ENCODE measurements at regions not wholly inside any gene's neighbourhood (a gene's known extent, or its start where the extent isn't known, plus 50 kb on each side); places are given as distances from the start of the nearest gene placed in this dataset.

DNA sequence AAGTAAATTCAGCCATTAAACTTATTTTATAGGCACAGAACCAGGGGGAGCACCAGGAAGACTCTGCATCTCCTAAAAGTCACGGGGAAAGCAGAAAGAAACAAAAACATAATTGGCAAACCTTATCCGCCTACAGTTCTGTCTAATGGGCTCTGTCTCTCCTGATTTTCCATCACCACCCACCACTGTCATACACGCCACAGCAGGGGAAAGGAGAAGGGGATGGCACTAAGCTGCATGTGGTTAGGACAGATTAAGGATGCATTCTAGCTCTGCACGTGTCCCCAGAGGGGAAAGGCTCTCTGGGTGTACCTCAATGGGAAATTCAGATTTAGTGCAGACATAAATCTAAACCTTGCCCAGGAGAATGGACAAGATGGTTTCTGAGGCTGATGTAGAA, 359.8 kb downstream of the TMEM114 start:
- TF ChIP-seq, protein P1, sequence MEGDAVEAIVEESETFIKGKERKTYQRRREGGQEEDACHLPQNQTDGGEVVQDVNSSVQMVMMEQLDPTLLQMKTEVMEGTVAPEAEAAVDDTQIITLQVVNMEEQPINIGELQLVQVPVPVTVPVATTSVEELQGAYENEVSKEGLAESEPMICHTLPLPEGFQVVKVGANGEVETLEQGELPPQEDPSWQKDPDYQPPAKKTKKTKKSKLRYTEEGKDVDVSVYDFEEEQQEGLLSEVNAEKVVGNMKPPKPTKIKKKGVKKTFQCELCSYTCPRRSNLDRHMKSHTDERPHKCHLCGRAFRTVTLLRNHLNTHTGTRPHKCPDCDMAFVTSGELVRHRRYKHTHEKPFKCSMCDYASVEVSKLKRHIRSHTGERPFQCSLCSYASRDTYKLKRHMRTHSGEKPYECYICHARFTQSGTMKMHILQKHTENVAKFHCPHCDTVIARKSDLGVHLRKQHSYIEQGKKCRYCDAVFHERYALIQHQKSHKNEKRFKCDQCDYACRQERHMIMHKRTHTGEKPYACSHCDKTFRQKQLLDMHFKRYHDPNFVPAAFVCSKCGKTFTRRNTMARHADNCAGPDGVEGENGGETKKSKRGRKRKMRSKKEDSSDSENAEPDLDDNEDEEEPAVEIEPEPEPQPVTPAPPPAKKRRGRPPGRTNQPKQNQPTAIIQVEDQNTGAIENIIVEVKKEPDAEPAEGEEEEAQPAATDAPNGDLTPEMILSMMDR (conservative IDR thresholded peaks at IDR 0.05): no peak
- TF ChIP-seq ZFX (IDR thresholded peaks at IDR 0.05): no peak

All from C4-2B (cell line).